ENCODE measurements at regions not wholly inside any gene's neighbourhood (a gene's known extent, or its start where the extent isn't known, plus 50 kb on each side); places are given as distances from the start of the nearest gene placed in this dataset.

DNA sequence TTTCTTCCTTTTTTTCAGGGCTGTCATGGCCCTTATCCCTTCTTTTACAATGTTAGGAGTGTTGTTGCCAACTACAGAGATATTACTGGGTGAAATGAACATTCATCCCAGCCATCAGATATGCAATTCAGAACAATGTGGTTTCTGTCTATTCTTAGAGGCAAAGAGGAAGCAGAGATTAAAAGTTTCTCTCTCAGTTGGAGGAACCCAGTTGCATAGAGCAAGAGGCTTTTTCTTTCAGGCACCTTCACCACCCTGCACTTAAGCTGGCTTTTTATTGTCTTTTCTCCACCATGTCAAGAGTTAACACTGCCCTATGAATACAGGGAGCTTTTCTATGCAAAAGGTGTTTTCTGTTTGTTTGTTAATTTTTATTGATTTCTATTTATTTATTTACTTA is 1559.6 kb upstream of the IGFBP7 start:
- no TSS peak for BruUV-seq (replicated peaks)
- no peak for DNase-seq (ENCODE audit: low read depth, low spot score)
- Histone ChIP-seq H3K9me3 (replicated peaks; ENCODE audit: control insufficient read depth, insufficient read depth, low read length) (peaks cover 2% of the 10 kb centered on the region), H3K4me1 (ENCODE audit: control insufficient read depth, extremely low read depth, insufficient read depth, low read length) (no peaks in the 10 kb centered on the region), H3K36me3 (ENCODE audit: control insufficient read depth in 2 of 2, extremely low read depth in 1 of 2, insufficient read depth in 2 of 2, low read length in 2 of 2) (no peaks in the 10 kb centered on the region), H3K9ac (replicated peaks; ENCODE audit: extremely low read depth, insufficient read depth, low read length) (no peak overlapping the region), H3K79me2 (ENCODE audit: control insufficient read depth, insufficient read depth, low read length) (no peaks in the 10 kb centered on the region), H3K4me2 (ENCODE audit: insufficient read depth, low read length) (no peak overlapping the region), H3K27ac (ENCODE audit: insufficient read depth, low read depth, low read length) (no peak overlapping the region), H3K9me1 (replicated peaks; ENCODE audit: control insufficient read depth, extremely low read depth, insufficient read depth, low read length) (no peaks in the 10 kb centered on the region), H4K20me1 (replicated peaks; ENCODE audit: control insufficient read depth, extremely low read depth, insufficient read depth, low read length) (no peaks in the 10 kb centered on the region), H2AFZ (ENCODE audit: low read depth, low read length) (no peak overlapping the region), H3K4me3 (replicated peaks in 1 of 3; ENCODE audit: insufficient read depth in 1 of 3, low read depth in 1 of 3, low read length in 3 of 3) (no peak overlapping the region), H3K27me3 (ENCODE audit: control insufficient read depth in 2 of 2, insufficient read depth in 2 of 2, low read length in 2 of 2) (no peaks in the 10 kb centered on the region)
- TF ChIP-seq POLR2AphosphoS5 (IDR thresholded peaks at IDR 0.05; ENCODE audit: insufficient read depth, low read depth, low read length) = no peak
- no peak for TF ChIP-seq EZH2 (IDR thresholded peaks at IDR 0.05; ENCODE audit: borderline replicate concordance, low read depth, low read length, severe bottlenecking)
- TF ChIP-seq, protein P1, sequence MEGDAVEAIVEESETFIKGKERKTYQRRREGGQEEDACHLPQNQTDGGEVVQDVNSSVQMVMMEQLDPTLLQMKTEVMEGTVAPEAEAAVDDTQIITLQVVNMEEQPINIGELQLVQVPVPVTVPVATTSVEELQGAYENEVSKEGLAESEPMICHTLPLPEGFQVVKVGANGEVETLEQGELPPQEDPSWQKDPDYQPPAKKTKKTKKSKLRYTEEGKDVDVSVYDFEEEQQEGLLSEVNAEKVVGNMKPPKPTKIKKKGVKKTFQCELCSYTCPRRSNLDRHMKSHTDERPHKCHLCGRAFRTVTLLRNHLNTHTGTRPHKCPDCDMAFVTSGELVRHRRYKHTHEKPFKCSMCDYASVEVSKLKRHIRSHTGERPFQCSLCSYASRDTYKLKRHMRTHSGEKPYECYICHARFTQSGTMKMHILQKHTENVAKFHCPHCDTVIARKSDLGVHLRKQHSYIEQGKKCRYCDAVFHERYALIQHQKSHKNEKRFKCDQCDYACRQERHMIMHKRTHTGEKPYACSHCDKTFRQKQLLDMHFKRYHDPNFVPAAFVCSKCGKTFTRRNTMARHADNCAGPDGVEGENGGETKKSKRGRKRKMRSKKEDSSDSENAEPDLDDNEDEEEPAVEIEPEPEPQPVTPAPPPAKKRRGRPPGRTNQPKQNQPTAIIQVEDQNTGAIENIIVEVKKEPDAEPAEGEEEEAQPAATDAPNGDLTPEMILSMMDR (IDR thresholded peaks at IDR 0.05; ENCODE audit: extremely low read depth in 1 of 2, insufficient read depth in 1 of 2, low read depth in 1 of 2, low read length in 2 of 2) = no peak
- TF ChIP-seq, protein P2, sequence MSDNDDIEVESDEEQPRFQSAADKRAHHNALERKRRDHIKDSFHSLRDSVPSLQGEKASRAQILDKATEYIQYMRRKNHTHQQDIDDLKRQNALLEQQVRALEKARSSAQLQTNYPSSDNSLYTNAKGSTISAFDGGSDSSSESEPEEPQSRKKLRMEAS (IDR thresholded peaks at IDR 0.05; ENCODE audit: insufficient read depth, insufficient read length) = no peak
- no peak for TF ChIP-seq MYC (IDR thresholded peaks at IDR 0.05; ENCODE audit: low read depth, low read length)
- TF ChIP-seq GATA2 (IDR thresholded peaks at IDR 0.05; ENCODE audit: insufficient read depth, insufficient read length, low read depth, low read length) = no peak
- TF ChIP-seq POLR2A (IDR thresholded peaks at IDR 0.05; ENCODE audit: low read depth, low read length) = no peak
- FAIRE-seq = no peak
- intact Hi-C loops (cut with micrococcal nuclease) = no loop called here
- CTCF ChIA-PET = no interaction called here
- POLR2A ChIA-PET = no interaction called here
- dilution Hi-C loops (cut with MboI; ENCODE audit: extremely low pct_ligation_motif_present, low sequenced_read_pairs) = no loop called here

GRCh38 chr4:58665649-58666048 is 1555.5 kb upstream of the IGFBP7 start:
- no TSS peak for BruUV-seq (replicated peaks)
- Histone ChIP-seq H3K4me2 (ENCODE audit: insufficient read depth, low read length) (no peak overlapping the region), H3K9me1 (replicated peaks; ENCODE audit: control insufficient read depth, extremely low read depth, insufficient read depth, low read length) (no peaks in the 10 kb centered on the region), H3K79me2 (ENCODE audit: control insufficient read depth, insufficient read depth, low read length) (no peaks in the 10 kb centered on the region), H3K27ac (ENCODE audit: insufficient read depth, low read depth, low read length) (no peak overlapping the region), H3K9me3 (replicated peaks; ENCODE audit: control insufficient read depth, insufficient read depth, low read length) (peaks cover 4% of the 10 kb centered on the region), H3K4me1 (ENCODE audit: control insufficient read depth, extremely low read depth, insufficient read depth, low read length) (no peaks in the 10 kb centered on the region), H3K36me3 (ENCODE audit: control insufficient read depth in 2 of 2, extremely low read depth in 1 of 2, insufficient read depth in 2 of 2, low read length in 2 of 2) (no peaks in the 10 kb centered on the region), H3K9ac (replicated peaks; ENCODE audit: extremely low read depth, insufficient read depth, low read length) (no peak overlapping the region), H3K27me3 (ENCODE audit: control insufficient read depth in 2 of 2, insufficient read depth in 2 of 2, low read length in 2 of 2) (no peaks in the 10 kb centered on the region), H2AFZ (ENCODE audit: low read depth, low read length) (no peak overlapping the region), H3K4me3 (replicated peaks in 1 of 3; ENCODE audit: insufficient read depth in 1 of 3, low read depth in 1 of 3, low read length in 3 of 3) (no peak overlapping the region), H4K20me1 (replicated peaks; ENCODE audit: control insufficient read depth, extremely low read depth, insufficient read depth, low read length) (no peaks in the 10 kb centered on the region)
- dilution Hi-C loops (cut with MboI; ENCODE audit: extremely low pct_ligation_motif_present, low sequenced_read_pairs) = no loop called here
- DNase-seq (ENCODE audit: low read depth, low spot score) (no peak), FAIRE-seq (no peak)
- CTCF ChIA-PET = no interaction called here
- POLR2A ChIA-PET = no interaction called here
- TF ChIP-seq POLR2A (IDR thresholded peaks at IDR 0.05; ENCODE audit: low read depth, low read length) (no peak), JUN (IDR thresholded peaks at IDR 0.05; ENCODE audit: borderline replicate concordance, insufficient read depth, insufficient read length, low read depth) (no peak), MYC (IDR thresholded peaks at IDR 0.05; ENCODE audit: low read depth, low read length) (no peak), EZH2 (IDR thresholded peaks at IDR 0.05; ENCODE audit: borderline replicate concordance, low read depth, low read length, severe bottlenecking) (no peak), FOS (IDR thresholded peaks at IDR 0.05; ENCODE audit: borderline replicate concordance, insufficient read depth, low read length) (no peak), GATA2 (IDR thresholded peaks at IDR 0.05; ENCODE audit: insufficient read depth, insufficient read length, low read depth, low read length) (no peak), POLR2AphosphoS5 (IDR thresholded peaks at IDR 0.05; ENCODE audit: insufficient read depth, low read depth, low read length) (no peak)
- TF ChIP-seq, protein P2 (IDR thresholded peaks at IDR 0.05; ENCODE audit: insufficient read depth, insufficient read length) = no peak
- TF ChIP-seq, protein P1 (IDR thresholded peaks at IDR 0.05; ENCODE audit: extremely low read depth in 1 of 2, insufficient read depth in 1 of 2, low read depth in 1 of 2, low read length in 2 of 2) = no peak
- intact Hi-C loops (cut with micrococcal nuclease) = no loop called here

All from endothelial cell of umbilical vein (primary cell).